ENCODE measurements at regions not wholly inside any gene's neighbourhood (a gene's known extent, or its start where the extent isn't known, plus 50 kb on each side); places are given as distances from the start of the nearest gene placed in this dataset.

DNA sequence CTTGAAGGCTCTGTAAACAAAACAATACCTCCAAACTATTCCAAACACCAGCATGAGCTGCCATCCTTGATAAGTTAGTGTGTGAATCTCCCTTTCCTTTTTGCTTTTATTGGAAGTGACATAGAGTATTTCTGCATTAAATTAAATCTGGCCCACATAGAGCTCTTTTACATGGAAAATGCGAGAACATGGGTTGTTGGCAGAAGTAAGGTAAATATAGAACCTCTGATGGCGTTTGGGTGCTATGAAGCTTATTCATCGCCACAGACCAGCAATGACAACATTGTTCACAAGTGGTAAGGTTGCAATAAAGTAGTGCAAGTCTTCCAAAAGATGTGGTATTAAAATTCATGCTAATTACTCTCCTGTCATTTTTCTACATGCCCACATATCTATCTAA lies 445.8 kb upstream of the JAG1 start:
- TF ChIP-seq, protein P1, sequence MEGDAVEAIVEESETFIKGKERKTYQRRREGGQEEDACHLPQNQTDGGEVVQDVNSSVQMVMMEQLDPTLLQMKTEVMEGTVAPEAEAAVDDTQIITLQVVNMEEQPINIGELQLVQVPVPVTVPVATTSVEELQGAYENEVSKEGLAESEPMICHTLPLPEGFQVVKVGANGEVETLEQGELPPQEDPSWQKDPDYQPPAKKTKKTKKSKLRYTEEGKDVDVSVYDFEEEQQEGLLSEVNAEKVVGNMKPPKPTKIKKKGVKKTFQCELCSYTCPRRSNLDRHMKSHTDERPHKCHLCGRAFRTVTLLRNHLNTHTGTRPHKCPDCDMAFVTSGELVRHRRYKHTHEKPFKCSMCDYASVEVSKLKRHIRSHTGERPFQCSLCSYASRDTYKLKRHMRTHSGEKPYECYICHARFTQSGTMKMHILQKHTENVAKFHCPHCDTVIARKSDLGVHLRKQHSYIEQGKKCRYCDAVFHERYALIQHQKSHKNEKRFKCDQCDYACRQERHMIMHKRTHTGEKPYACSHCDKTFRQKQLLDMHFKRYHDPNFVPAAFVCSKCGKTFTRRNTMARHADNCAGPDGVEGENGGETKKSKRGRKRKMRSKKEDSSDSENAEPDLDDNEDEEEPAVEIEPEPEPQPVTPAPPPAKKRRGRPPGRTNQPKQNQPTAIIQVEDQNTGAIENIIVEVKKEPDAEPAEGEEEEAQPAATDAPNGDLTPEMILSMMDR (IDR thresholded peaks at IDR 0.05): no peak
- no peaks in the 10 kb centered on the region for H3K9me3 ChIP-seq (ENCODE audit: control insufficient read depth in 1 of 2, insufficient read depth in 1 of 2, low read length in 2 of 2)
- Mint-ChIP-seq H3K9me3 (peaks cover 7% of the 10 kb centered on the region), H3K4me1 (ENCODE audit: low read depth) (no peaks in the 10 kb centered on the region), H3K36me3 (ENCODE audit: low read depth) (no peaks in the 10 kb centered on the region), H3K27me3 (no peaks in the 10 kb centered on the region), H3K27ac (no peak overlapping the region), H3K4me3 (no peak overlapping the region)
- no peaks in the 10 kb centered on the region for H3K27me3 ChIP-seq (ENCODE audit: control insufficient read depth in 1 of 2, insufficient read depth in 2 of 2, low read length in 2 of 2)
- POLR2A ChIA-PET: no interaction called here
- no peak overlapping the region for H3K4me3 ChIP-seq (ENCODE audit: low read length)
- intact Hi-C loops (cut with DNase I, micrococcal nuclease): no loop called here
- ATAC-seq (ENCODE audit: poor library complexity) (no peak), DNase-seq (no peak)
- H3K36me3 ChIP-seq (ENCODE audit: insufficient read depth, low read length): no peaks in the 10 kb centered on the region
- H3K4me1 ChIP-seq (ENCODE audit: insufficient read depth, low read length): no peaks in the 10 kb centered on the region
- CTCF ChIA-PET: no interaction called here
- H3K27ac ChIP-seq (ENCODE audit: low read depth in 1 of 2, low read length in 2 of 2): no peak overlapping the region

DNA sequence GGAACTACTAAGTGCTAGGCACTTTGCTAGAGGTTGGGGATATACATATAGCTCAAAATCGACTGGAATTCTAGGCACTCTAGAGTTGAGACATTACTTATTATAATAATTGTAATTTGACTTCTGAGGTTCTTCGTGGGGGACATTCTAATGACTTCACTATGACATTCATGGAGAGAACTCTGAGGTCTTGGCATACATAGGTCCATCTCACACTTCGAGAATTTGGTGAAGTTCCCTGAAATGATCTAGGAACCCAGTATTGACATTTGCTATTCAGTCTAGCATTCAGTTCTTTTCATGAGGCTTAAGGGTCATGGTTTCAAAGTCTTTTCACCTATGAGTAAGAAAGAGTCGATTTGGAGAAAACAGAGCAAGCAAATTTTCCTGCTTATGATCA lies 446.6 kb upstream of the JAG1 start:
- ATAC-seq (ENCODE audit: poor library complexity) (no peak), DNase-seq (no peak)
- H3K4me1 ChIP-seq (ENCODE audit: insufficient read depth, low read length): no peaks in the 10 kb centered on the region
- H3K27ac Mint-ChIP-seq: no peak overlapping the region
- ChIA-PET CTCF (no interaction called here), POLR2A (no interaction called here)
- H3K4me3 Mint-ChIP-seq: no peak overlapping the region
- H3K27me3 ChIP-seq (ENCODE audit: control insufficient read depth in 1 of 2, insufficient read depth in 2 of 2, low read length in 2 of 2): no peaks in the 10 kb centered on the region
- no peak overlapping the region for H3K4me3 ChIP-seq (ENCODE audit: low read length)
- no peaks in the 10 kb centered on the region for H3K27me3 Mint-ChIP-seq
- no peaks in the 10 kb centered on the region for H3K9me3 ChIP-seq (ENCODE audit: control insufficient read depth in 1 of 2, insufficient read depth in 1 of 2, low read length in 2 of 2)
- no peaks in the 10 kb centered on the region for H3K36me3 Mint-ChIP-seq (ENCODE audit: low read depth)
- intact Hi-C loops (cut with DNase I, micrococcal nuclease): no loop called here
- H3K4me1 Mint-ChIP-seq (ENCODE audit: low read depth): no peaks in the 10 kb centered on the region
- TF ChIP-seq, protein P1 (IDR thresholded peaks at IDR 0.05): no peak
- no peaks in the 10 kb centered on the region for H3K36me3 ChIP-seq (ENCODE audit: insufficient read depth, low read length)
- no peak overlapping the region for H3K27ac ChIP-seq (ENCODE audit: low read depth in 1 of 2, low read length in 2 of 2)
- H3K9me3 Mint-ChIP-seq: peaks cover 6% of the 10 kb centered on the region

DNA sequence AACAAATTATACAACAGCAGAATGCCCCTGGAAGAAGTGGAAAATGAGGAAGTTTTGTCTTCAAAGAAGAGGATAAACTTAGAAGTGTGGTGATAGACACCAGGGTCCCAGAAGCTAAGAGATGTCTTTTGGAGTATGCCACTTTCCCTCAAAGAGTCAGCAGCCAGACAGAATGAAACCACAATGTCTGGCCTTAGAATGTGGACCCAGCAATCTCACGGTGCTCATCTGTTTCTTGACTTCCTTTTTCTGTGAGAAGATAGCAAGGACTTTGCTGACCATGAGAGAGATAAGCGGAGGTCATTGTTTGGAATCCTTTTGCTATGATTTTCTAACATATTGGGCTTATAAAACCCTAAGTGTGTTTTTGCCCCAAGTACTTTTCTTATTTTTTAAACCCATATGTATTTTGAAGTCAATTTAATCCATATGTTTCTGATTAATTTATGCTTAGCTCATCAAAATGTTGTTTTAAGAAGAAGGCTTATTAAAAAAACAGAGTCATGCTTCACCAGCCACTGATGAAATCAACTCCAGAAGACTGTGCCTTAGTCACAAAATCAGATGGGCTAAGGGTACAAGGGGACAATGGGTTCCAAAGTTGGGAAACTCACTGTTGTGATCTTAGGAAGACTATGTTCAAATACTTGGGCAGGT lies 451.2 kb upstream of the JAG1 start:
- TF ChIP-seq, protein P1 (IDR thresholded peaks at IDR 0.05): no peak
- Mint-ChIP-seq H3K9me3 (peaks cover 15% of the 10 kb centered on the region), H3K4me1 (ENCODE audit: low read depth) (no peaks in the 10 kb centered on the region), H3K4me3 (no peak overlapping the region), H3K36me3 (ENCODE audit: low read depth) (no peaks in the 10 kb centered on the region), H3K27me3 (no peaks in the 10 kb centered on the region), H3K27ac (no peak overlapping the region)
- DNase-seq (no peak), ATAC-seq (ENCODE audit: poor library complexity) (no peak)
- ChIA-PET POLR2A (no interaction called here), CTCF (no interaction called here)
- intact Hi-C loops (cut with DNase I, micrococcal nuclease): no loop called here
- H3K4me1 ChIP-seq (ENCODE audit: insufficient read depth, low read length): no peaks in the 10 kb centered on the region
- no peaks in the 10 kb centered on the region for H3K36me3 ChIP-seq (ENCODE audit: insufficient read depth, low read length)
- no peak overlapping the region for H3K4me3 ChIP-seq (ENCODE audit: low read length)
- H3K27ac ChIP-seq (ENCODE audit: low read depth in 1 of 2, low read length in 2 of 2): no peak overlapping the region
- no peaks in the 10 kb centered on the region for H3K9me3 ChIP-seq (ENCODE audit: control insufficient read depth in 1 of 2, insufficient read depth in 1 of 2, low read length in 2 of 2)
- no peaks in the 10 kb centered on the region for H3K27me3 ChIP-seq (ENCODE audit: control insufficient read depth in 1 of 2, insufficient read depth in 2 of 2, low read length in 2 of 2)

Data from CD4-positive, alpha-beta T cell (primary cell).